PC-3 (cell line): ENCODE measurements at regions not wholly inside any gene's neighbourhood (a gene's known extent, or its start where the extent isn't known, plus 50 kb on each side); places are given as distances from the start of the nearest gene placed in this dataset.
A peak's percentile ranks its signal among the peaks of the same experiment; 100 is the strongest.

ENCODE experiments used
- ATAC-seq: fragments of 200-7000 bp; cut with Tn5 transposase; 2 replicates; pipeline ENCODE4 v1.9.1; 2020; ENCODE audit warnings: mild to moderate bottlenecking, moderate library complexity
- BruUV-seq: library from RNA; stranded (reverse); fragments of 400-500 nt; replicated peaks from 2 replicates; lab custom pipeline; 2021; lab: Mats Ljungman, UMichigan
- CTCF ChIA-PET: fragments of 300-600 bp; sonication (Branson Sonifier 250); formaldehyde crosslinking; loops from one replicate; lab custom pipeline; 2022; ENCODE audit warnings: antibody characterized with exemption; lab: Charles Lee
- POLR2A ChIA-PET: fragments of 300-600 bp; sonication (Branson Sonifier 250); formaldehyde crosslinking; loops from one replicate; lab custom pipeline; 2022; ENCODE audit warnings: antibody characterized with exemption; ENCODE audit not compliant: unreplicated experiment; lab: Charles Lee
- DNase-seq: peaks from one replicate; pipeline ENCODE4 v3.0.0-alpha.2; 2015
- H2AFZ ChIP-seq: fragments of 300-600 bp; sonication (generic); 2 replicates; pipeline ENCODE4 v1.6.0; 2016; ENCODE audit warnings: antibody characterized with exemption, low read length
- H3F3A ChIP-seq: fragments of 300-600 bp; sonication (generic); one replicate; pipeline ENCODE4 v1.6.0; 2017; ENCODE audit warnings: antibody characterized with exemption, low read length, control low read depth, mild to moderate bottlenecking; ENCODE audit not compliant: unreplicated experiment
- H3K27ac ChIP-seq: fragments of 300-600 bp; sonication (generic); 2 replicates; pipeline ENCODE4 v1.5.1; 2016; ENCODE audit warnings: mild to moderate bottlenecking, low read length
- H3K27me3 ChIP-seq: fragments of 300-600 bp; sonication (generic); 2 replicates; pipeline ENCODE4 v1.6.1; 2016; ENCODE audit warnings: low read length, mixed read lengths
- H3K36me3 ChIP-seq: fragments of 300-600 bp; sonication (generic); 2 replicates; pipeline ENCODE4 v1.6.1; 2016; ENCODE audit warnings: low read depth, mixed run types, low read length, mixed read lengths
- H3K4me1 ChIP-seq: fragments of 300-600 bp; sonication (generic); 2 replicates; pipeline ENCODE4 v1.5.1; 2016; ENCODE audit warnings: low read length; ENCODE audit not compliant: insufficient read depth
- H3K4me2 ChIP-seq: fragments of 300-600 bp; sonication (generic); 2 replicates; pipeline ENCODE4 v1.6.0; 2016; ENCODE audit warnings: low read length
- H3K4me3 ChIP-seq: fragments of 300-600 bp; sonication (generic); 2 replicates; pipeline ENCODE4 v1.5.1; 2016; ENCODE audit warnings: mild to moderate bottlenecking, low read length, mixed read lengths
- H3K79me2 ChIP-seq: fragments of 300-600 bp; sonication (generic); 2 replicates; pipeline ENCODE4 v1.6.1; 2017; ENCODE audit warnings: low read length, mixed read lengths
- H3K9ac ChIP-seq: fragments of 300-600 bp; sonication (generic); 2 replicates; pipeline ENCODE4 v1.6.0; 2016; ENCODE audit warnings: mild to moderate bottlenecking, low read length
- H3K9me2 ChIP-seq: fragments of 300-600 bp; sonication (generic); replicated peaks from 2 replicates; pipeline ENCODE4 v1.6.1; 2016; ENCODE audit warnings: mixed run types, low read length, mixed read lengths
- H3K9me3 ChIP-seq: fragments of 300-600 bp; sonication (generic); 2 replicates; pipeline ENCODE4 v1.6.1; 2016; ENCODE audit warnings: low read length, mixed read lengths
- H4K20me1 ChIP-seq: fragments of 300-600 bp; sonication (generic); 2 replicates; pipeline ENCODE4 v1.6.1; 2016; ENCODE audit warnings: low read length, mixed read lengths
- CTCF ChIP-seq: fragments of 300-600 bp; sonication (generic); conservative IDR thresholded peaks from 2 replicates; pipeline ENCODE4 v1.5.1; 2017; ENCODE audit warnings: antibody characterized with exemption, low read depth, mild to moderate bottlenecking, low read length
- EZH2 ChIP-seq: fragments of 300-600 bp; sonication (generic); IDR thresholded peaks from one replicate; pipeline ENCODE4 v1.6.1; 2017; ENCODE audit warnings: antibody characterized with exemption, mild to moderate bottlenecking, low read length; ENCODE audit not compliant: unreplicated experiment
- EZH2phosphoT487 ChIP-seq: fragments of 300-600 bp; sonication (generic); IDR thresholded peaks from 2 replicates; pipeline ENCODE4 v1.6.1; 2018; ENCODE audit warnings: mild to moderate bottlenecking, antibody characterized with exemption, low read length, borderline replicate concordance
- intact Hi-C: fragments of 100-400 bp; cut with micrococcal nuclease; formaldehyde crosslinking; loops from 2 replicates; pipeline ENCODE4 v1.9.0; 2023

- no peaks in the 10 kb centered on the region for H4K20me1 ChIP-seq
- ChIA-PET CTCF (interaction anchor here (0.6 kb wide), 1 partner anchor 13 kb away, joined by 3 read pairs; no protein-coding TSS in a partner anchor), POLR2A (interaction anchor here (0.5 to 0.6 kb wide), 2 partner anchors 10 to 19 kb away, joined by 3 to 5 read pairs; no protein-coding TSS in a partner anchor)
- DNase-seq (no peak), ATAC-seq (peak; percentile 46)
- no peaks in the 10 kb centered on the region for H3K9me3 ChIP-seq
- H3K79me2 ChIP-seq, result no peaks in the 10 kb centered on the region
- H3K27me3 ChIP-seq, result no peaks in the 10 kb centered on the region
- BruUV-seq, result no TSS peak
- H3K36me3 ChIP-seq, result no peaks in the 10 kb centered on the region
- H3K9ac ChIP-seq, result no peak overlapping the region
- no peaks in the 10 kb centered on the region for H3K9me2 ChIP-seq
- intact Hi-C loops, result no loop called here
- H3K27ac ChIP-seq, result no peak overlapping the region
- H2AFZ ChIP-seq, result no peak overlapping the region
- H3K4me1 ChIP-seq, result no peaks in the 10 kb centered on the region
- H3K4me3 ChIP-seq, result no peak overlapping the region
- TF ChIP-seq EZH2 (no peak), EZH2phosphoT487 (no peak), CTCF (no peak)
- H3K4me2 ChIP-seq, result no peak overlapping the region
- H3F3A ChIP-seq, result no peaks in the 10 kb centered on the region
Observed at GRCh38 chr17:56667925-56668458, 74.5 kb downstream of the NOG start.

GRCh38 chr17:56672195-56672594 lies 78.7 kb downstream of the NOG start:
- H3K27me3 ChIP-seq, result no peaks in the 10 kb centered on the region
- no peak for DNase-seq
- no peaks in the 10 kb centered on the region for H3K9me2 ChIP-seq
- no peak overlapping the region for H3K4me3 ChIP-seq
- H3K27ac ChIP-seq, result no peak overlapping the region
- no peak overlapping the region for H2AFZ ChIP-seq
- H3K9ac ChIP-seq, result no peak overlapping the region
- no peak for TF ChIP-seq EZH2
- TF ChIP-seq EZH2phosphoT487, result no peak
- TF ChIP-seq CTCF, result no peak
- no peaks in the 10 kb centered on the region for H4K20me1 ChIP-seq
- no peak overlapping the region for H3K4me2 ChIP-seq
- no TSS peak for BruUV-seq
- ChIA-PET CTCF (interaction anchor here (0.6 kb wide), 1 partner anchor 44 kb away, joined by 4 read pairs; no protein-coding TSS in a partner anchor), POLR2A (no interaction called here)
- H3K79me2 ChIP-seq, result no peaks in the 10 kb centered on the region
- no peaks in the 10 kb centered on the region for H3K36me3 ChIP-seq
- intact Hi-C loops, result no loop called here
- H3F3A ChIP-seq, result no peaks in the 10 kb centered on the region
- H3K4me1 ChIP-seq, result peaks cover 22% of the 10 kb centered on the region
- H3K9me3 ChIP-seq, result no peaks in the 10 kb centered on the region
- ATAC-seq, result no peak

GRCh38 chr17:56674401-56674925 lies 81.0 kb downstream of the NOG start:
- Histone ChIP-seq H3K4me1 (peaks cover 44% of the 10 kb centered on the region), H3K4me2 (peak overlapping the region; percentile 2; the same call in 1 of the 2 replicates), H3K27me3 (no peaks in the 10 kb centered on the region), H3K9me3 (no peaks in the 10 kb centered on the region), H3K4me3 (no peak overlapping the region), H3K9me2 (no peaks in the 10 kb centered on the region), H3K79me2 (no peaks in the 10 kb centered on the region), H3K36me3 (no peaks in the 10 kb centered on the region), H3K27ac (no peak overlapping the region), H3F3A (no peaks in the 10 kb centered on the region), H4K20me1 (no peaks in the 10 kb centered on the region), H2AFZ (no peak overlapping the region), H3K9ac (no peak overlapping the region)
- ChIA-PET CTCF (interaction anchor here (0.9 kb wide), 1 partner anchor 42 kb away, joined by 4 read pairs; no protein-coding TSS in a partner anchor), POLR2A (no interaction called here)
- no TSS peak for BruUV-seq
- TF ChIP-seq EZH2phosphoT487, result no peak
- no peak for TF ChIP-seq EZH2
- intact Hi-C loops, result no loop called here
- ATAC-seq (no peak), DNase-seq (peak; percentile 51)
